ENCODE measurements at regions not wholly inside any gene's neighbourhood (a gene's known extent, or its start where the extent isn't known, plus 50 kb on each side); places are given as distances from the start of the nearest gene placed in this dataset.

- no peak for TF ChIP-seq ZBTB11 (CRISPR knock-in tag; IDR thresholded peaks at IDR 0.05)
- no peak for TF ChIP-seq ZBTB4 (CRISPR knock-in tag; IDR thresholded peaks at IDR 0.05)
- no peak for TF ChIP-seq NR2C1 (IDR thresholded peaks at IDR 0.05)
- TF ChIP-seq STAT3 (IDR thresholded peaks at IDR 0.05; ENCODE audit: low read depth, low read length) = no peak
- no peak for TF ChIP-seq SUPT20H (IDR thresholded peaks at IDR 0.05; ENCODE audit: borderline replicate concordance, control insufficient read depth, low read depth, low read length)
- no peak for TF ChIP-seq RELA (IDR thresholded peaks at IDR 0.05; ENCODE audit: borderline replicate concordance, partially characterized antibody)
Observed at GRCh38 chr14:76946753-76947077, 81.8 kb downstream of the IRF2BPL start (continued).

Measured in GM12878 (cell line).